GM19099 (cell line): ENCODE measurements at regions not wholly inside any gene's neighbourhood (a gene's known extent, or its start where the extent isn't known, plus 50 kb on each side); places are given as distances from the start of the nearest gene placed in this dataset.

ENCODE experiments used
- POLR2A ChIP-seq: IDR thresholded peaks from 3 replicates; pipeline ENCODE4 v1.6.1; 2011; ENCODE audit warnings: low read depth; ENCODE audit not compliant: insufficient read length; ENCODE audit errors: extremely low read depth

GRCh38 chr6:121020656-121021055 lies 313.6 kb downstream of the TBC1D32 start:
- TF ChIP-seq POLR2A: no peak

- TF ChIP-seq POLR2A: no peak
These were observed 325.7 kb downstream of the TBC1D32 start for GRCh38 chr6:121008553-121008952.

- no peak for TF ChIP-seq POLR2A
These were observed 328.3 kb downstream of the TBC1D32 start for GRCh38 chr6:121006024-121006423.

GRCh38 chr6:121000381-121000780 lies 333.9 kb downstream of the TBC1D32 start:
- no peak for TF ChIP-seq POLR2A

- TF ChIP-seq POLR2A: no peak
These were observed 337.9 kb downstream of the TBC1D32 start for GRCh38 chr6:120996340-120996739.

GRCh38 chr6:120994573-120994967 lies 339.7 kb downstream of the TBC1D32 start:
- no peak for TF ChIP-seq POLR2A

GRCh38 chr6:120993929-120994572 lies 340.2 kb downstream of the TBC1D32 start:
- no peak for TF ChIP-seq POLR2A

GRCh38 chr6:120992257-120992656 lies 342.0 kb downstream of the TBC1D32 start:
- TF ChIP-seq POLR2A: no peak

- TF ChIP-seq POLR2A: no peak
These were observed 343.4 kb downstream of the TBC1D32 start for GRCh38 chr6:120990866-120991265.

GRCh38 chr6:120981835-120982234 lies 352.4 kb downstream of the TBC1D32 start:
- TF ChIP-seq POLR2A: no peak

GRCh38 chr6:120966321-120966720 lies 368.0 kb downstream of the TBC1D32 start:
- TF ChIP-seq POLR2A: no peak

GRCh38 chr6:120965814-120966213 lies 368.5 kb downstream of the TBC1D32 start:
- TF ChIP-seq POLR2A: no peak

- no peak for TF ChIP-seq POLR2A
These were observed 373.5 kb downstream of the TBC1D32 start for GRCh38 chr6:120960761-120961160.

GRCh38 chr6:120954111-120954510 lies 380.2 kb downstream of the TBC1D32 start:
- TF ChIP-seq POLR2A: no peak

GRCh38 chr6:120951258-120951657 lies 383.0 kb downstream of the TBC1D32 start:
- TF ChIP-seq POLR2A: no peak

GRCh38 chr6:120947111-120947510 lies 387.2 kb downstream of the TBC1D32 start:
- TF ChIP-seq POLR2A: no peak
